IMR-90 (cell line): ENCODE measurements at regions not wholly inside any gene's neighbourhood (a gene's known extent, or its start where the extent isn't known, plus 50 kb on each side); places are given as distances from the start of the nearest gene placed in this dataset.

Experiments
- ATAC-seq: fragments of 200-7000 bp; cut with Tn5 transposase; 2 replicates; pipeline ENCODE4 v1.9.1; 2020; ENCODE audit warnings: low read depth, mild to moderate bottlenecking, moderate library complexity
- BruUV-seq: library from RNA; stranded (reverse); fragments of 400-500 nt; replicated peaks from 2 replicates; lab custom pipeline; 2021; lab: Mats Ljungman, UMichigan
- CTCF ChIA-PET: fragments of 300-600 bp; formaldehyde crosslinking; extraction: SDS; loops from one replicate; lab custom pipeline; 2021; ENCODE audit warnings: antibody characterized with exemption; lab: Yijun Ruan, JAX
- POLR2A ChIA-PET: fragments of 300-600 bp; sonication (Branson Sonifier 250); formaldehyde crosslinking; loops from one replicate; lab custom pipeline; 2022; ENCODE audit warnings: antibody characterized with exemption; ENCODE audit not compliant: unreplicated experiment; lab: Charles Lee
- DNase-seq: peaks from one replicate; pipeline ENCODE4 v3.0.0; 2013
- H2AFZ ChIP-seq: replicated peaks from 2 replicates; pipeline ENCODE3; 2013; ENCODE audit warnings: low read length, mild to moderate bottlenecking; ENCODE audit not compliant: poor library complexity
- H2AK5ac ChIP-seq: 2 replicates; pipeline ENCODE4 v1.6.1; 2013; ENCODE audit warnings: low read depth, low read length, inconsistent platforms
- H2AK9ac ChIP-seq: replicated peaks from 2 replicates; pipeline ENCODE3; 2013; ENCODE audit warnings: mild to moderate bottlenecking, low read depth, low read length, moderate library complexity; ENCODE audit not compliant: poor library complexity
- H2BK120ac ChIP-seq: 2 replicates; pipeline ENCODE4 v1.6.1; 2013; ENCODE audit warnings: low read depth, low read length, inconsistent platforms
- H2BK15ac ChIP-seq: 3 replicates; pipeline ENCODE4 v1.6.1; 2013; ENCODE audit warnings: low read depth, low read length, inconsistent platforms
- H2BK20ac ChIP-seq: 2 replicates; pipeline ENCODE4 v1.6.1; 2013; ENCODE audit warnings: low read depth, mild to moderate bottlenecking, inconsistent platforms, low read length, moderate library complexity
- H2BK5ac ChIP-seq: 2 replicates; pipeline ENCODE4 v1.6.1; 2013; ENCODE audit warnings: mild to moderate bottlenecking, low read depth, low read length, inconsistent platforms; ENCODE audit not compliant: poor library complexity, severe bottlenecking
- H3K14ac ChIP-seq: replicated peaks from 2 replicates; pipeline ENCODE4 v1.6.1; 2013; ENCODE audit warnings: low read depth, low read length, inconsistent platforms
- H3K18ac ChIP-seq: 2 replicates; pipeline ENCODE4 v1.6.1; 2013; ENCODE audit warnings: low read depth, low read length, control low read depth
- H3K23ac ChIP-seq: 2 replicates; pipeline ENCODE4 v1.6.1; 2013; ENCODE audit warnings: low read depth, low read length, inconsistent platforms
- H3K27ac ChIP-seq: 2 replicates; pipeline ENCODE4 v1.5.1; 2013; ENCODE audit warnings: mild to moderate bottlenecking, control low read depth, low read length; ENCODE audit not compliant: insufficient read depth
- H3K27me3 ChIP-seq: 2 replicates; pipeline ENCODE4 v1.6.1; 2013; ENCODE audit warnings: low read length; ENCODE audit not compliant: control insufficient read depth, insufficient read depth
- H3K36me3 ChIP-seq: 2 replicates; pipeline ENCODE4 v1.6.1; 2013; ENCODE audit warnings: low read length, mixed read lengths; ENCODE audit not compliant: control insufficient read depth, insufficient read depth
- H3K4ac ChIP-seq: 2 replicates; pipeline ENCODE4 v1.6.1; 2013; ENCODE audit warnings: low read depth, low read length, inconsistent platforms
- H3K4me1 ChIP-seq: 2 replicates; pipeline ENCODE4 v1.6.1; 2013; ENCODE audit warnings: low read length, mixed read lengths; ENCODE audit not compliant: control insufficient read depth, insufficient read depth
- H3K4me2 ChIP-seq: 2 replicates; pipeline ENCODE4 v1.6.1; 2013; ENCODE audit warnings: low read depth, mild to moderate bottlenecking, control low read depth, low read length, moderate library complexity
- H3K4me3 ChIP-seq: 2 replicates; pipeline ENCODE4 v1.5.1; 2013; ENCODE audit warnings: low read depth, mild to moderate bottlenecking, control low read depth, low read length, moderate library complexity; ENCODE audit not compliant: insufficient read depth
- H3K56ac ChIP-seq: 2 replicates; pipeline ENCODE4 v1.6.1; 2013; ENCODE audit warnings: low read length, inconsistent platforms; ENCODE audit not compliant: insufficient read depth; ENCODE audit errors: extremely low read depth
- H3K79me1 ChIP-seq, 2 experiments: 2 replicates each; pipeline ENCODE4 v1.6.1; 2013; ENCODE audit warnings: low read length in 2 of 2, inconsistent platforms in 1 of 2, low read depth in 1 of 2
- H3K9ac ChIP-seq: 2 replicates; pipeline ENCODE4 v1.6.1; 2013; ENCODE audit warnings: low read depth, low read length, control low read depth
- H3K9me1 ChIP-seq: 2 replicates; pipeline ENCODE4 v1.6.1; 2013; ENCODE audit warnings: low read length, inconsistent platforms; ENCODE audit not compliant: insufficient read depth
- H3K9me3 ChIP-seq: 2 replicates; pipeline ENCODE4 v1.6.1; 2013; ENCODE audit warnings: low read length; ENCODE audit not compliant: control insufficient read depth, insufficient read depth
- H4K20me1 ChIP-seq: 2 replicates; pipeline ENCODE4 v1.6.1; 2013; ENCODE audit warnings: low read length, inconsistent platforms; ENCODE audit not compliant: insufficient read depth
- H4K5ac ChIP-seq: 2 replicates; pipeline ENCODE4 v1.6.1; 2013; ENCODE audit warnings: mild to moderate bottlenecking, low read depth, low read length, control low read depth
- H4K8ac ChIP-seq, 2 experiments: 2 replicates each; pipeline ENCODE4 v1.6.1; 2013; ENCODE audit warnings: low read depth in 2 of 2, low read length in 2 of 2, control low read depth in 1 of 2, inconsistent platforms in 1 of 2
- H4K91ac ChIP-seq: 2 replicates; pipeline ENCODE4 v1.6.1; 2013; ENCODE audit warnings: low read depth, low read length, inconsistent platforms; ENCODE audit not compliant: insufficient read depth
- CTCF ChIP-seq: conservative IDR thresholded peaks from 2 replicates; pipeline ENCODE4 v1.5.1; 2012; ENCODE audit warnings: mild to moderate bottlenecking, low read depth, low read length, improper control_type of control experiment
- MAZ ChIP-seq: IDR thresholded peaks from 2 replicates; pipeline ENCODE4 v1.6.1; 2012; ENCODE audit warnings: low read depth, mild to moderate bottlenecking, low read length, improper control_type of control experiment, moderate library complexity, borderline replicate concordance
- WGBS, 2 experiments: methylation state at CpG; one replicate each; pipeline versions ENCODE4 v1.1.5 to v1.1.7; 2013; ENCODE audit warnings: missing lambda C conversion rate in 2 of 2; ENCODE audit not compliant: insufficient read length in 1 of 2; ENCODE audit errors: extremely low coverage in 2 of 2; 5-methylcytosine and 5-hydroxymethylcytosine counted together
- dilution Hi-C: fragments of 300-500 bp; cut with HindIII; formaldehyde crosslinking; loops from one replicate; pipeline ENCODE4 v1.14.3; 2018; ENCODE audit warnings: low sequenced_read_pairs; ENCODE audit not compliant: unreplicated experiment
- in situ Hi-C: fragments of 300-500 bp; cut with MboI; formaldehyde crosslinking; loops from 3 replicates; pipeline ENCODE4 v1.14.3; 2019; ENCODE audit warnings: low sequenced_read_pairs, inconsistent platforms, mixed read lengths
- intact Hi-C: fragments of 100-400 bp; cut with micrococcal nuclease; formaldehyde crosslinking; loops from 2 replicates; pipeline ENCODE4 v1.10.0; 2022

- Histone ChIP-seq H3K9ac (no peak overlapping the region), H3K9me3 (peaks cover 6% of the 10 kb centered on the region; the same call in 1 of the 2 replicates), H3K4me3 (no peak overlapping the region), H2BK5ac (no peak overlapping the region), H3K56ac (no peak overlapping the region), H3K9me1 (no peaks in the 10 kb centered on the region), H3K23ac (no peak overlapping the region), H2BK120ac (no peak overlapping the region), H2AK5ac (no peak overlapping the region), H4K20me1 (no peaks in the 10 kb centered on the region), H4K91ac (no peak overlapping the region), H2AFZ (no peak overlapping the region), H3K4ac (no peak overlapping the region), H3K18ac (no peak overlapping the region), H3K14ac (no peak overlapping the region), H2BK15ac (no peak overlapping the region), H4K5ac (no peak overlapping the region), H3K36me3 (no peaks in the 10 kb centered on the region), H3K27ac (no peak overlapping the region), H2AK9ac (no peak overlapping the region), H3K27me3 (no peaks in the 10 kb centered on the region), H3K4me1 (no peaks in the 10 kb centered on the region), H3K79me1 (no peaks in the 10 kb centered on the region), H4K8ac (no peak overlapping the region), H3K4me2 (no peak overlapping the region), H2BK20ac (no peak overlapping the region)
- no peak for DNase-seq
- BruUV-seq: no TSS peak
- intact Hi-C loops (no loop called here), dilution Hi-C loops (no loop called here), in situ Hi-C loops (no loop called here)
- TF ChIP-seq MAZ: no peak
- TF ChIP-seq CTCF: no peak
- WGBS, 2 experiments: no CpG with 5 or more reads among the region's 4 CpGs
- ChIA-PET CTCF (no interaction called here), POLR2A (no interaction called here)
- ATAC-seq: no peak
These were observed 118.9 kb downstream of the OTUD1 start for GRCh38 chr10:23557777-23558176.
